Gastrocnemius medialis (tissue), 4 donors: ENCODE measurements at regions not wholly inside any gene's neighbourhood (a gene's known extent, or its start where the extent isn't known, plus 50 kb on each side); places are given as distances from the start of the nearest gene placed in this dataset.

Experiments used
- CTCF ChIP-seq, 5 experiments: fragments of 450-650 bp in 3 of 5; fragments of 200-600 bp in 2 of 5; sonication (generic) in 2 of 5; IDR thresholded peaks in 4 of 5; conservative IDR thresholded peaks in 1 of 5; 1 replicate in 4 of 5; 2 replicates in 1 of 5; pipeline ENCODE4 v1.5.1; 2016 to 2019; ENCODE audit warnings: antibody characterized with exemption in 5 of 5, mild to moderate bottlenecking in 3 of 5, moderate library complexity in 3 of 5
- POLR2A ChIP-seq, 2 donors: fragments of 450-650 bp; IDR thresholded peaks; one replicate each; pipeline ENCODE4 v1.6.1; 2017; ENCODE audit warnings: antibody characterized with exemption in 2 of 2, mild to moderate bottlenecking in 2 of 2, moderate library complexity in 2 of 2

- no peak for TF ChIP-seq CTCF (IDR thresholded peaks at IDR 0.05 in 4 of 5, conservative IDR thresholded peaks at IDR 0.05 in 1 of 5)
- no peak for TF ChIP-seq POLR2A (IDR thresholded peaks at IDR 0.05)
These were observed 56.1 kb upstream of the CCN6 start for GRCh38 chr6:111997853-111998208.
